GM19238 (cell line): ENCODE measurements at regions not wholly inside any gene's neighbourhood (a gene's known extent, or its start where the extent isn't known, plus 50 kb on each side); places are given as distances from the start of the nearest gene placed in this dataset.
"Not testable (repeated sequence)": the region's sequence is repeated elsewhere in the genome, so short reads cannot be mapped to it uniquely, and the experiment has no call there.

Experiments
- DNase-seq: peaks from one replicate; pipeline ENCODE4 v3.0.0; 2011; ENCODE audit warnings: low spot score; ENCODE audit not compliant: insufficient read length

GRCh38 chr13:75959861-75960481, 323.8 kb downstream of the LMO7 start:
- no peak for DNase-seq

GRCh38 chr13:75953589-75953988, 317.5 kb downstream of the LMO7 start:
- not testable (repeated sequence) for DNase-seq

- DNase-seq = no peak
These were observed 311.3 kb downstream of the LMO7 start for GRCh38 chr13:75947448-75947847.

GRCh38 chr13:75946536-75947284, 310.6 kb downstream of the LMO7 start:
- DNase-seq = no peak

GRCh38 chr13:75945841-75946482, 309.8 kb downstream of the LMO7 start:
- DNase-seq = no peak

GRCh38 chr13:75938811-75939560, 302.9 kb downstream of the LMO7 start:
- no peak for DNase-seq

GRCh38 chr13:75936791-75937190, 300.7 kb downstream of the LMO7 start:
- no peak for DNase-seq

- no peak for DNase-seq
These were observed 299.7 kb downstream of the LMO7 start for GRCh38 chr13:75935805-75936204.

- DNase-seq = no peak
These were observed 298.8 kb downstream of the LMO7 start for GRCh38 chr13:75934889-75935288.

- DNase-seq = no peak
These were observed 296.5 kb downstream of the LMO7 start for GRCh38 chr13:75932636-75933035.

GRCh38 chr13:75931116-75931515, 295.0 kb downstream of the LMO7 start:
- DNase-seq = no peak

GRCh38 chr13:75929076-75929475, 292.9 kb downstream of the LMO7 start:
- DNase-seq = no peak

GRCh38 chr13:75927183-75927669, 291.1 kb downstream of the LMO7 start:
- DNase-seq = no peak

- no peak for DNase-seq
These were observed 284.4 kb downstream of the LMO7 start for GRCh38 chr13:75920536-75920935.

- DNase-seq = no peak
These were observed 283.6 kb downstream of the LMO7 start for GRCh38 chr13:75919660-75920199.

GRCh38 chr13:75915066-75915465, 278.9 kb downstream of the LMO7 start:
- no peak for DNase-seq

GRCh38 chr13:75913925-75914324, 277.8 kb downstream of the LMO7 start:
- no peak for DNase-seq

GRCh38 chr13:75910591-75910990, 274.5 kb downstream of the LMO7 start:
- no peak for DNase-seq
